C4-2B (cell line): ENCODE measurements at regions not wholly inside any gene's neighbourhood (a gene's known extent, or its start where the extent isn't known, plus 50 kb on each side); places are given as distances from the start of the nearest gene placed in this dataset.

Experiments used
- ZFX ChIP-seq: fragments of 450-650 bp; IDR thresholded peaks from 2 replicates; pipeline ENCODE4 v1.6.1; 2017
- TF ChIP-seq, protein P1 (sequence below): fragments of 450-650 bp; conservative IDR thresholded peaks from 2 replicates; pipeline ENCODE4 v1.5.1; 2017; ENCODE audit warnings: mild to moderate bottlenecking

DNA sequence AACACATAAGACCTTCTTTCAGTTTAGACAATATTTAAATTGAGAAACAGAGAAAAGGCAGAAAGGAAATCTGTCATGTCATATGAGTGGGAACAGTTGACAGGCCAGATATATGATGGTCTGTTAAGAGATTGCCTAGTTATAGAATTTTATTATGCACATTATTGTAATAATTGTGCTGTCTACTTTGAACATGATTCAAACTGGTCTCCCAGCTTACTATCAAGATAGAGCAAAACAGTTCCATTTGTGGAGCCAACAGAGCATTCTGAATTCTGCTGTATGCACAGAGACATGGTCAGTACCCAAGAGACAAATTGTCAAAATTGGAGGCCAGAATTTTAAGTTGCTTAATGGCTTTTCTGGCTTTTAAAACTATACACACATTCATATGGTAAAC is 139.4 kb downstream of the FBXO8 start:
- TF ChIP-seq, protein P1, sequence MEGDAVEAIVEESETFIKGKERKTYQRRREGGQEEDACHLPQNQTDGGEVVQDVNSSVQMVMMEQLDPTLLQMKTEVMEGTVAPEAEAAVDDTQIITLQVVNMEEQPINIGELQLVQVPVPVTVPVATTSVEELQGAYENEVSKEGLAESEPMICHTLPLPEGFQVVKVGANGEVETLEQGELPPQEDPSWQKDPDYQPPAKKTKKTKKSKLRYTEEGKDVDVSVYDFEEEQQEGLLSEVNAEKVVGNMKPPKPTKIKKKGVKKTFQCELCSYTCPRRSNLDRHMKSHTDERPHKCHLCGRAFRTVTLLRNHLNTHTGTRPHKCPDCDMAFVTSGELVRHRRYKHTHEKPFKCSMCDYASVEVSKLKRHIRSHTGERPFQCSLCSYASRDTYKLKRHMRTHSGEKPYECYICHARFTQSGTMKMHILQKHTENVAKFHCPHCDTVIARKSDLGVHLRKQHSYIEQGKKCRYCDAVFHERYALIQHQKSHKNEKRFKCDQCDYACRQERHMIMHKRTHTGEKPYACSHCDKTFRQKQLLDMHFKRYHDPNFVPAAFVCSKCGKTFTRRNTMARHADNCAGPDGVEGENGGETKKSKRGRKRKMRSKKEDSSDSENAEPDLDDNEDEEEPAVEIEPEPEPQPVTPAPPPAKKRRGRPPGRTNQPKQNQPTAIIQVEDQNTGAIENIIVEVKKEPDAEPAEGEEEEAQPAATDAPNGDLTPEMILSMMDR: no peak
- no peak for TF ChIP-seq ZFX
